ENCODE measurements at regions not wholly inside any gene's neighbourhood (a gene's known extent, or its start where the extent isn't known, plus 50 kb on each side); places are given as distances from the start of the nearest gene placed in this dataset.

DNA sequence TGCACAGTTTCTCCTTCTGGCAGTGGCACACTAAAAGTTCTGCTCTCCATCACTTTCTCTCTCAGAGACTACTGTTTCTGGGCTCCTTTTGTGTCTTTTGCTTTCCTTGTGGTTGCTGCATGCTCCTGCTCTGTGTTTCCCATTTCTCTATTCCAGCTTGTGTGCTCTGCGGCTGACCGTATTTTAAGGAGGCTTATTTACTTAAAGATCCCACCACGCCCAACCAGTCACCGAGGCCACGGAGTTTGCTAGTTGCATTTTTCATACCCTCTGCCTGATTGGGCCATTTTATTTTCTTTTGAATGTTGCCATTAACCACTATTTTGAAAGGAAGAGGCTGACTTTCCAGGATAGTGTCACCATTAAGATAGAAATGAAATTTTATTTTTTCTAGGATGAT is 626.4 kb upstream of the MMS22L start:
- no TSS peak for BruUV-seq (replicated peaks)
- Histone ChIP-seq H2AFZ (ENCODE audit: control insufficient read depth, low read depth, low read length) (no peak overlapping the region), H3K4me2 (ENCODE audit: control insufficient read depth, insufficient read depth) (no peak overlapping the region), H3K4me3 (no peak overlapping the region), H3K27me3 (replicated peaks in 1 of 2; ENCODE audit: control insufficient read depth in 2 of 2, insufficient read depth in 2 of 2, low read length in 1 of 2) (no peaks in the 10 kb centered on the region), H3K4me1 (ENCODE audit: control insufficient read depth, insufficient read depth, low read length) (no peaks in the 10 kb centered on the region), H3K79me2 (ENCODE audit: control insufficient read depth, insufficient read depth, low read length) (no peaks in the 10 kb centered on the region), H3K27ac (ENCODE audit: control insufficient read depth, insufficient read depth) (no peak overlapping the region), H3K36me3 (ENCODE audit: control insufficient read depth in 2 of 2, insufficient read depth in 2 of 2, low read length in 1 of 2) (no peaks in the 10 kb centered on the region), H3K9me3 (replicated peaks; ENCODE audit: control insufficient read depth, insufficient read depth, low read length) (no peaks in the 10 kb centered on the region), H3K9ac (ENCODE audit: control insufficient read depth, insufficient read depth, low read length) (no peak overlapping the region), H4K20me1 (ENCODE audit: control insufficient read depth, insufficient read depth) (no peaks in the 10 kb centered on the region)
- intact Hi-C loops (cut with micrococcal nuclease; ENCODE audit: unreplicated experiment) (no loop called here), in situ Hi-C loops (cut with MboI) (no loop called here)
- ChIA-PET SMC1A (ENCODE audit: uncharacterized antibody, unreplicated experiment) (no interaction called here), RAD21 (ENCODE audit: unreplicated experiment) (no interaction called here), POLR2A (no interaction called here), CTCF (no interaction called here)
- DNase-seq (ENCODE audit: low read depth, low spot score) (no peak), FAIRE-seq (no peak), ATAC-seq (no peak)
- TF ChIP-seq JUND (IDR thresholded peaks at IDR 0.05; ENCODE audit: low read depth, low read length) (no peak), EED (IDR thresholded peaks at IDR 0.05; ENCODE audit: low read depth) (no peak), KLF5 (IDR thresholded peaks at IDR 0.05; ENCODE audit: partially characterized antibody) (no peak), IRF4 (IDR thresholded peaks at IDR 0.05; ENCODE audit: low read depth, low read length) (no peak), ZNF384 (IDR thresholded peaks at IDR 0.05; ENCODE audit: borderline replicate concordance, low read depth, low read length) (no peak), HDGF (IDR thresholded peaks at IDR 0.05) (no peak), RUNX3 (IDR thresholded peaks at IDR 0.05; ENCODE audit: low read length) (no peak)
- TF ChIP-seq, protein P1, sequence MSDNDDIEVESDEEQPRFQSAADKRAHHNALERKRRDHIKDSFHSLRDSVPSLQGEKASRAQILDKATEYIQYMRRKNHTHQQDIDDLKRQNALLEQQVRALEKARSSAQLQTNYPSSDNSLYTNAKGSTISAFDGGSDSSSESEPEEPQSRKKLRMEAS (IDR thresholded peaks at IDR 0.05; ENCODE audit: low read depth, low read length) = no peak
- TF ChIP-seq, protein P2, sequence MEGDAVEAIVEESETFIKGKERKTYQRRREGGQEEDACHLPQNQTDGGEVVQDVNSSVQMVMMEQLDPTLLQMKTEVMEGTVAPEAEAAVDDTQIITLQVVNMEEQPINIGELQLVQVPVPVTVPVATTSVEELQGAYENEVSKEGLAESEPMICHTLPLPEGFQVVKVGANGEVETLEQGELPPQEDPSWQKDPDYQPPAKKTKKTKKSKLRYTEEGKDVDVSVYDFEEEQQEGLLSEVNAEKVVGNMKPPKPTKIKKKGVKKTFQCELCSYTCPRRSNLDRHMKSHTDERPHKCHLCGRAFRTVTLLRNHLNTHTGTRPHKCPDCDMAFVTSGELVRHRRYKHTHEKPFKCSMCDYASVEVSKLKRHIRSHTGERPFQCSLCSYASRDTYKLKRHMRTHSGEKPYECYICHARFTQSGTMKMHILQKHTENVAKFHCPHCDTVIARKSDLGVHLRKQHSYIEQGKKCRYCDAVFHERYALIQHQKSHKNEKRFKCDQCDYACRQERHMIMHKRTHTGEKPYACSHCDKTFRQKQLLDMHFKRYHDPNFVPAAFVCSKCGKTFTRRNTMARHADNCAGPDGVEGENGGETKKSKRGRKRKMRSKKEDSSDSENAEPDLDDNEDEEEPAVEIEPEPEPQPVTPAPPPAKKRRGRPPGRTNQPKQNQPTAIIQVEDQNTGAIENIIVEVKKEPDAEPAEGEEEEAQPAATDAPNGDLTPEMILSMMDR (IDR thresholded peaks at IDR 0.05 in 2 of 3, conservative IDR thresholded peaks at IDR 0.05 in 1 of 3; ENCODE audit: control insufficient read depth in 2 of 3, extremely low read depth in 1 of 3, insufficient read depth in 1 of 3, low read depth in 3 of 3, low read length in 3 of 3) = no peak
- TF ChIP-seq, protein P3, sequence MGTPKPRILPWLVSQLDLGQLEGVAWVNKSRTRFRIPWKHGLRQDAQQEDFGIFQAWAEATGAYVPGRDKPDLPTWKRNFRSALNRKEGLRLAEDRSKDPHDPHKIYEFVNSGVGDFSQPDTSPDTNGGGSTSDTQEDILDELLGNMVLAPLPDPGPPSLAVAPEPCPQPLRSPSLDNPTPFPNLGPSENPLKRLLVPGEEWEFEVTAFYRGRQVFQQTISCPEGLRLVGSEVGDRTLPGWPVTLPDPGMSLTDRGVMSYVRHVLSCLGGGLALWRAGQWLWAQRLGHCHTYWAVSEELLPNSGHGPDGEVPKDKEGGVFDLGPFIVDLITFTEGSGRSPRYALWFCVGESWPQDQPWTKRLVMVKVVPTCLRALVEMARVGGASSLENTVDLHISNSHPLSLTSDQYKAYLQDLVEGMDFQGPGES (IDR thresholded peaks at IDR 0.05) = no peak
- TF ChIP-seq, protein P4, sequence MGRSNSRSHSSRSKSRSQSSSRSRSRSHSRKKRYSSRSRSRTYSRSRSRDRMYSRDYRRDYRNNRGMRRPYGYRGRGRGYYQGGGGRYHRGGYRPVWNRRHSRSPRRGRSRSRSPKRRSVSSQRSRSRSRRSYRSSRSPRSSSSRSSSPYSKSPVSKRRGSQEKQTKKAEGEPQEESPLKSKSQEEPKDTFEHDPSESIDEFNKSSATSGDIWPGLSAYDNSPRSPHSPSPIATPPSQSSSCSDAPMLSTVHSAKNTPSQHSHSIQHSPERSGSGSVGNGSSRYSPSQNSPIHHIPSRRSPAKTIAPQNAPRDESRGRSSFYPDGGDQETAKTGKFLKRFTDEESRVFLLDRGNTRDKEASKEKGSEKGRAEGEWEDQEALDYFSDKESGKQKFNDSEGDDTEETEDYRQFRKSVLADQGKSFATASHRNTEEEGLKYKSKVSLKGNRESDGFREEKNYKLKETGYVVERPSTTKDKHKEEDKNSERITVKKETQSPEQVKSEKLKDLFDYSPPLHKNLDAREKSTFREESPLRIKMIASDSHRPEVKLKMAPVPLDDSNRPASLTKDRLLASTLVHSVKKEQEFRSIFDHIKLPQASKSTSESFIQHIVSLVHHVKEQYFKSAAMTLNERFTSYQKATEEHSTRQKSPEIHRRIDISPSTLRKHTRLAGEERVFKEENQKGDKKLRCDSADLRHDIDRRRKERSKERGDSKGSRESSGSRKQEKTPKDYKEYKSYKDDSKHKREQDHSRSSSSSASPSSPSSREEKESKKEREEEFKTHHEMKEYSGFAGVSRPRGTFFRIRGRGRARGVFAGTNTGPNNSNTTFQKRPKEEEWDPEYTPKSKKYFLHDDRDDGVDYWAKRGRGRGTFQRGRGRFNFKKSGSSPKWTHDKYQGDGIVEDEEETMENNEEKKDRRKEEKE (IDR thresholded peaks at IDR 0.05) = no peak
- 53% methylated on average over 5 of the region's 5 CpGs for WGBS (ENCODE audit: insufficient coverage, insufficient replicate concordance, low lambda C conversion rate, missing lambda C conversion rate)

All from GM12878 (cell line).